ENCODE measurements at regions not wholly inside any gene's neighbourhood (a gene's known extent, or its start where the extent isn't known, plus 50 kb on each side); places are given as distances from the start of the nearest gene placed in this dataset.

DNA sequence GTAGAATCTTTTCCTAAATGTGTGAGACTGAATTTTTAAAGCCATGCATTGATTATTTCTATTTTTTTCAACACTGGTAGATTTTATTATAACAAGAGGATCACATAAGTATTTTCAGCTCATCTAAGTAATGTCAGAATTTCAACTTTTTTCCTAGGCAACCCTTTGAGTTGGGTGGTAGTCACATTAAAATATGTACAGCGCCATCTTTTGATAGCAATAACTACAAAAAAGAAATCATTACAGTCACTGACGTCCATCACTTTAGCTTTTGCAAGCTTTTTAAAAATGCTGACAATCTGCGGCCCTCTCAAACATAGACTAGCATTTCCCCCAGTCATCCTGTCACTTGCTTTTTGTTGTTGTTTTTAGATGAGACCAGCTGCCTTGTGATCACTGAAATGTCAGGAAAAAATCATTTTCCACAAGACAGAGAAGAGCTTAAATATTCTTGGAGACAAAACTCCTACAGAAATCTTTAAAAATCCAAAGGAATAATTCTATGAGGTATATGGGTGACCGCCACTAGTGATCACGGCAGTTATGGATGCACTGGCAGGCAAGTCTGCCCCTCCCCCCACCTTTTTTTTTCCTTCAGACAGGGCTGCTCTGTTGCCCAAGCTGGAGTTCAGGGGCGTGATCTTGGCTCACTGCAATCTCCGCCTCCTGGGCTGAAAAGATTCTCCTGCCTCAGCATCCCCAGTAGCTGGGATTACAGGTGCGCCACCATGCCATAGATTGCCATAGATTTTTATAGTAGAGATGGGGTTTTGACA, 384.0 kb upstream of the KCNMB2 start:
- TF ChIP-seq, protein P1, sequence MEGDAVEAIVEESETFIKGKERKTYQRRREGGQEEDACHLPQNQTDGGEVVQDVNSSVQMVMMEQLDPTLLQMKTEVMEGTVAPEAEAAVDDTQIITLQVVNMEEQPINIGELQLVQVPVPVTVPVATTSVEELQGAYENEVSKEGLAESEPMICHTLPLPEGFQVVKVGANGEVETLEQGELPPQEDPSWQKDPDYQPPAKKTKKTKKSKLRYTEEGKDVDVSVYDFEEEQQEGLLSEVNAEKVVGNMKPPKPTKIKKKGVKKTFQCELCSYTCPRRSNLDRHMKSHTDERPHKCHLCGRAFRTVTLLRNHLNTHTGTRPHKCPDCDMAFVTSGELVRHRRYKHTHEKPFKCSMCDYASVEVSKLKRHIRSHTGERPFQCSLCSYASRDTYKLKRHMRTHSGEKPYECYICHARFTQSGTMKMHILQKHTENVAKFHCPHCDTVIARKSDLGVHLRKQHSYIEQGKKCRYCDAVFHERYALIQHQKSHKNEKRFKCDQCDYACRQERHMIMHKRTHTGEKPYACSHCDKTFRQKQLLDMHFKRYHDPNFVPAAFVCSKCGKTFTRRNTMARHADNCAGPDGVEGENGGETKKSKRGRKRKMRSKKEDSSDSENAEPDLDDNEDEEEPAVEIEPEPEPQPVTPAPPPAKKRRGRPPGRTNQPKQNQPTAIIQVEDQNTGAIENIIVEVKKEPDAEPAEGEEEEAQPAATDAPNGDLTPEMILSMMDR (conservative IDR thresholded peaks at IDR 0.05 in 1 of 2, IDR thresholded peaks at IDR 0.05 in 1 of 2; ENCODE audit: extremely low read depth in 1 of 2, insufficient read depth in 1 of 2, low read depth in 1 of 2, low read length in 2 of 2) = no peak
- no peak for TF ChIP-seq EZH2 (IDR thresholded peaks at IDR 0.05; ENCODE audit: borderline replicate concordance, low read length)

All from mammary epithelial cell (primary cell).